ENCODE measurements at regions not wholly inside any gene's neighbourhood (a gene's known extent, or its start where the extent isn't known, plus 50 kb on each side); places are given as distances from the start of the nearest gene placed in this dataset.

DNA sequence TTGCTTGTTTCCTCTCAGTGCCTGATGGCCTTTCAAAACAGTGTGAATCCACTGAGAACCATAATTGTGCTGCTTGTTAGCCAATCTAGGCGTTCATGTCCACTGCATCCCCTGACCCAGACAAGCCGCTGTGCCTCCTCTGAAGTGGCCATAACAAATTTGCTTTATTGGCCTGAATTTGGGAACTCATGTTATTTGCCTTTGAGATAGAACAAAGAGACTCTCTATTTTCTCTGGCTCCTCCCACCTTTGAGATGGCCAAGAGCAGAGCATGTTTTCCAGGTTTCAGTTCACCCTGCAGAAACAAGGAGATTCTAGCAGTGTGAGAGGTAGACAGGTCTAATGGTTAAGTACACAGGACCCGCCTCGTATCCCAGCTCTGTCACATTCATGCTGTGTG is 723.9 kb downstream of the MED13L start:
- Histone ChIP-seq H3K4me1 (ENCODE audit: control insufficient read depth in 1 of 2, low read depth in 2 of 2) (no peaks in the 10 kb centered on the region), H3K36me3 (no peaks in the 10 kb centered on the region), H3K9me3 (no peaks in the 10 kb centered on the region), H3K4me3 (no peak overlapping the region), H3K27me3 (replicated peaks; ENCODE audit: insufficient read depth) (no peaks in the 10 kb centered on the region), H3K27ac (no peak overlapping the region)
- DNase-seq (ENCODE audit: low spot score) (no peak), ATAC-seq (ENCODE audit: insufficient number of reproducible peaks, low FRiP score, low read depth) (no peak)
- TF ChIP-seq, protein P1, sequence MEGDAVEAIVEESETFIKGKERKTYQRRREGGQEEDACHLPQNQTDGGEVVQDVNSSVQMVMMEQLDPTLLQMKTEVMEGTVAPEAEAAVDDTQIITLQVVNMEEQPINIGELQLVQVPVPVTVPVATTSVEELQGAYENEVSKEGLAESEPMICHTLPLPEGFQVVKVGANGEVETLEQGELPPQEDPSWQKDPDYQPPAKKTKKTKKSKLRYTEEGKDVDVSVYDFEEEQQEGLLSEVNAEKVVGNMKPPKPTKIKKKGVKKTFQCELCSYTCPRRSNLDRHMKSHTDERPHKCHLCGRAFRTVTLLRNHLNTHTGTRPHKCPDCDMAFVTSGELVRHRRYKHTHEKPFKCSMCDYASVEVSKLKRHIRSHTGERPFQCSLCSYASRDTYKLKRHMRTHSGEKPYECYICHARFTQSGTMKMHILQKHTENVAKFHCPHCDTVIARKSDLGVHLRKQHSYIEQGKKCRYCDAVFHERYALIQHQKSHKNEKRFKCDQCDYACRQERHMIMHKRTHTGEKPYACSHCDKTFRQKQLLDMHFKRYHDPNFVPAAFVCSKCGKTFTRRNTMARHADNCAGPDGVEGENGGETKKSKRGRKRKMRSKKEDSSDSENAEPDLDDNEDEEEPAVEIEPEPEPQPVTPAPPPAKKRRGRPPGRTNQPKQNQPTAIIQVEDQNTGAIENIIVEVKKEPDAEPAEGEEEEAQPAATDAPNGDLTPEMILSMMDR (IDR thresholded peaks at IDR 0.05) = no peak

DNA sequence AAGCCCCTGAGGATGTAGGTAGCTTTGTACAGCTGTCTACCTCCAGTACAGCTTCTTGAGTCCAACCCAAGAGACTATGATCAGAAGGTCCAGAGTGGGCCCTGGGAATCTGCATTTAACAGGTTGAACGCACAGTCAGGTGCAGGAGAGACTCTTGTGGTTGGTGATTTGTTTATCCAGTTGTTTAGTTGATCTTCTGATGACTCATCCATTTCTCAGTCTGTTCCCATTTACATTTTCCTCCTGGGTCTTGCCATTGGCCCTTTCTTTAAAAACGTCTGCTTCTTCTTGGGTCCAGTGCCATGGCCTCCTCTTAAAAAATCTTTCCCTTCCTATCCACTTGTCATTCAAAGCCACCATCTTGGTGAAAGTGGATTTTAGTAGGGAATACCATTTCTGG is 734.2 kb downstream of the MED13L start:
- TF ChIP-seq, protein P1 (IDR thresholded peaks at IDR 0.05) = no peak
- H3K27ac ChIP-seq = no peak overlapping the region
- H3K4me3 ChIP-seq = no peak overlapping the region
- H3K4me1 ChIP-seq (ENCODE audit: control insufficient read depth in 1 of 2, low read depth in 2 of 2) = peaks cover 0 to 9% of the 10 kb centered on the region in 2 donors
- H3K36me3 ChIP-seq = no peaks in the 10 kb centered on the region
- no peak for DNase-seq (ENCODE audit: low spot score)
- H3K9me3 ChIP-seq = no peaks in the 10 kb centered on the region
- no peak for ATAC-seq (ENCODE audit: insufficient number of reproducible peaks, low FRiP score, low read depth)
- no peaks in the 10 kb centered on the region for H3K27me3 ChIP-seq (replicated peaks; ENCODE audit: insufficient read depth)

DNA sequence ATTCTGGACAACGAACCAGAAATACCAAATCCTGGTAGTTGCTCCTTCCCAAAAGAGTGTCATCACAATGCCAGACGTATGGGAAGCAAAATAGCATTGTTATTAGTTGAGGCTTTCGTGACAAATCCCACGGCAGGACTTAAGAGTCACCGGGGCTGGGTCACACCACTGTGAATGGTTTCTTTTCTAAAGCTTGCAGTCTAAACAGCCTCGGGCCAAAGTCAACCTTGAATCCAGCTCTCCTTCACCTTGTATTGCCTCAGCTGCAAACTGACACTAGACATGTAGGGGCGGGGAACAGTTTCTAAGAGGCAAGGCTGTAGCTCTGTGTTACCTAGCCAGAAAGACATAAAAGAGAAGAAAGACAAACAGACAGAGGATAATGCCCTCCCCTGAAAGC is 734.8 kb downstream of the MED13L start:
- Histone ChIP-seq H3K36me3 (no peaks in the 10 kb centered on the region), H3K27ac (no peak overlapping the region), H3K27me3 (replicated peaks; ENCODE audit: insufficient read depth) (no peaks in the 10 kb centered on the region), H3K9me3 (no peaks in the 10 kb centered on the region), H3K4me1 (ENCODE audit: control insufficient read depth in 1 of 2, low read depth in 2 of 2) (peaks cover 0 to 9% of the 10 kb centered on the region in 2 donors), H3K4me3 (no peak overlapping the region)
- TF ChIP-seq, protein P1 (IDR thresholded peaks at IDR 0.05) = no peak
- ATAC-seq (ENCODE audit: insufficient number of reproducible peaks, low FRiP score, low read depth) (no peak), DNase-seq (ENCODE audit: low spot score) (no peak)

DNA sequence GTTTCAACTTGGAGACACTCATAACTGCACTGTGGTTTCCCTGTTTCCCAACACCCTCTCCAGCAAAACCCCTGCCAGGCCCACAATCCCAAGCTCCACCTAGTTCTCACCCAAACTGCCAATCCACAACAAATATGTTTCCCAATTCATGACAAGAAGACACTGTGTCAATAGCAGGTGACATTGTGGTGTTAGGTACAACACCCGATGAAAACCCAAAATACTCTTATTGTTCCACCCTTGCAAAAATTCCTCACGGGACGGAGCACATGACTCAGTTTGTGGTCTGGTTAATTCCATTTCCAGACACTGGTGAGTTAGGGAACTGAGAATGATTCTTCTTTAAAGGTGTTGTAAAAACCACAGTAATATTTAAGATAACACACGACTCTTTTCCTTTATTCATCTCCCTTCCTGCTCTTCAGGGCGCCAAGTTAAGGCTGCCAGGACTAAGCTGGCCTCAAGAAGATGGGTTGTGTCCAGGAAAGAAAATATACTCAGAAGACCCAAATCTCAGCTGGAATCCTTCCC is 735.5 kb downstream of the MED13L start:
- no peak for ATAC-seq (ENCODE audit: insufficient number of reproducible peaks, low FRiP score, low read depth)
- H3K4me3 ChIP-seq = no peak overlapping the region
- TF ChIP-seq, protein P1 (IDR thresholded peaks at IDR 0.05) = no peak
- H3K4me1 ChIP-seq (ENCODE audit: control insufficient read depth in 1 of 2, low read depth in 2 of 2) = peaks cover 0 to 9% of the 10 kb centered on the region in 2 donors
- no peaks in the 10 kb centered on the region for H3K36me3 ChIP-seq
- no peak for DNase-seq (ENCODE audit: low spot score)
- no peaks in the 10 kb centered on the region for H3K9me3 ChIP-seq
- no peak overlapping the region for H3K27ac ChIP-seq
- no peaks in the 10 kb centered on the region for H3K27me3 ChIP-seq (replicated peaks; ENCODE audit: insufficient read depth)

DNA sequence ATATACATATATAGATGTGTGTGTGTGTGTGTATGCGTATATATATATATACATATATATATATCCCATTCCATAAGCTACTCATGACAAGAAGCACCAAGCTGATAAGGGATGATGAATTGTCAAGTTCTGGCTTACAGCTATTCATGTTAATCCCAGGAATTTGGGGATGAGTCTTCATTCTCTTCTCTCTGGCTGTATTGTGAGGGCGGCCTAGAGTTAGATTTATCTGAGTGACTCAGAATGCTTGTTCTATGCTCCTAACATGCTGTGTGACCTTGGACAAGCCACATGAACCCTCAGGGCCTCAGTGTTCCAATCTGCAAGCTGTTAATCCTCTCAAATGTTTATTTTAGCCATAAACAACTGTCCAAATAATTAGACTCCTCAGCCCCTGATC is 749.0 kb downstream of the MED13L start:
- H3K4me1 ChIP-seq (ENCODE audit: control insufficient read depth in 1 of 2, low read depth in 2 of 2) = no peaks in the 10 kb centered on the region
- no peak for DNase-seq (ENCODE audit: low spot score)
- no peak overlapping the region for H3K4me3 ChIP-seq
- H3K36me3 ChIP-seq = no peaks in the 10 kb centered on the region
- H3K27me3 ChIP-seq (replicated peaks; ENCODE audit: insufficient read depth) = no peaks in the 10 kb centered on the region
- TF ChIP-seq, protein P1 (IDR thresholded peaks at IDR 0.05) = no peak
- H3K9me3 ChIP-seq = no peaks in the 10 kb centered on the region
- H3K27ac ChIP-seq = no peak overlapping the region
- no peak for ATAC-seq (ENCODE audit: insufficient number of reproducible peaks, low FRiP score, low read depth)

Measured in thoracic aorta (tissue), 2 donors.